ENCODE measurements at regions not wholly inside any gene's neighbourhood (a gene's known extent, or its start where the extent isn't known, plus 50 kb on each side); places are given as distances from the start of the nearest gene placed in this dataset.
"Not testable (repeated sequence)": the region's sequence is repeated elsewhere in the genome, so short reads cannot be mapped to it uniquely, and the experiment has no call there.

DNA sequence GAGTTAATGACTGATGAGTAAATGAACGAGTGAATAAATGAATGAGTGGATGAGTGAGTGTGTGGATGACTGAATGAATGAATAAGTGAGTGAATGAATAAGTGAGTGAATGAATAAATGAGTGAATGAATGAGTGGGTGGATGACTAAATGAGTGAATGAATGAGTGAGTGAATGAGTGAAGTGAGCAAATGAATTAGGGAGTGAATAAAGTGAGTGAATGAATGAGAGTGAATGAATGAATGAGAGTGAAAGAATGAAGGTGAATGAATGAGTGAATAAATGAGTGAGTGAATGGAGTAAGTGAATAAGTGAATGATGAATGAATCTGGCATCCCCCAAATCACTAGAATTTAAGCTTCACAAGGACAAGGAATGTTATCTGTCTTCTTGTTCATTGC, 1253.0 kb downstream of the TYW1 start:
- TF ChIP-seq, protein P1, sequence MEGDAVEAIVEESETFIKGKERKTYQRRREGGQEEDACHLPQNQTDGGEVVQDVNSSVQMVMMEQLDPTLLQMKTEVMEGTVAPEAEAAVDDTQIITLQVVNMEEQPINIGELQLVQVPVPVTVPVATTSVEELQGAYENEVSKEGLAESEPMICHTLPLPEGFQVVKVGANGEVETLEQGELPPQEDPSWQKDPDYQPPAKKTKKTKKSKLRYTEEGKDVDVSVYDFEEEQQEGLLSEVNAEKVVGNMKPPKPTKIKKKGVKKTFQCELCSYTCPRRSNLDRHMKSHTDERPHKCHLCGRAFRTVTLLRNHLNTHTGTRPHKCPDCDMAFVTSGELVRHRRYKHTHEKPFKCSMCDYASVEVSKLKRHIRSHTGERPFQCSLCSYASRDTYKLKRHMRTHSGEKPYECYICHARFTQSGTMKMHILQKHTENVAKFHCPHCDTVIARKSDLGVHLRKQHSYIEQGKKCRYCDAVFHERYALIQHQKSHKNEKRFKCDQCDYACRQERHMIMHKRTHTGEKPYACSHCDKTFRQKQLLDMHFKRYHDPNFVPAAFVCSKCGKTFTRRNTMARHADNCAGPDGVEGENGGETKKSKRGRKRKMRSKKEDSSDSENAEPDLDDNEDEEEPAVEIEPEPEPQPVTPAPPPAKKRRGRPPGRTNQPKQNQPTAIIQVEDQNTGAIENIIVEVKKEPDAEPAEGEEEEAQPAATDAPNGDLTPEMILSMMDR (IDR thresholded peaks at IDR 0.05; ENCODE audit: control extremely low read depth, extremely low read depth, low read depth, missing control alignments) = no peak
- CTCF ChIA-PET = no interaction called here
- POLR2A ChIA-PET = no interaction called here
- DNase-seq (ENCODE audit: extremely low spot score) = no peak

DNA sequence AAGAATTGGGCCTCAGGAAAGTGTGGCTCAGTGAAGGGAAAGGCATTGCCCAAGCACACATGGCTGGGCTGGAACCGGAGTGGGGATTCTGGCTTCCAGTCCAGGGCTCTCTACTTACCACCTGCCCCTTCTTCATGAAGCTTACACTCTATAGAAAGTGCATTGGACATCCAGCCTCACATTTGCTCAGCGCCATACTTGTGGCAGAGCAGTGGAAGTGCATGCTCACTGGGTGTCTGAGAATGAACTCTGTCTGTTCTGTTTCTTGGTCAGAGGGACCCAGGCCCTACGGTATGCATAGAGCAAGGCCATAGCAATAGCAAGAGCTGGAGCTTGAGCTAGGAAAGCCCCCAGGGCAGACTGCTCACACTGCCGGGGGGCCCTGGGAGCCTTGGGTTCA, 1253.5 kb downstream of the TYW1 start:
- no peak for DNase-seq (ENCODE audit: extremely low spot score)
- TF ChIP-seq, protein P1 (IDR thresholded peaks at IDR 0.05; ENCODE audit: control extremely low read depth, extremely low read depth, low read depth, missing control alignments) = no peak
- ChIA-PET CTCF (no interaction called here), POLR2A (no interaction called here)

DNA sequence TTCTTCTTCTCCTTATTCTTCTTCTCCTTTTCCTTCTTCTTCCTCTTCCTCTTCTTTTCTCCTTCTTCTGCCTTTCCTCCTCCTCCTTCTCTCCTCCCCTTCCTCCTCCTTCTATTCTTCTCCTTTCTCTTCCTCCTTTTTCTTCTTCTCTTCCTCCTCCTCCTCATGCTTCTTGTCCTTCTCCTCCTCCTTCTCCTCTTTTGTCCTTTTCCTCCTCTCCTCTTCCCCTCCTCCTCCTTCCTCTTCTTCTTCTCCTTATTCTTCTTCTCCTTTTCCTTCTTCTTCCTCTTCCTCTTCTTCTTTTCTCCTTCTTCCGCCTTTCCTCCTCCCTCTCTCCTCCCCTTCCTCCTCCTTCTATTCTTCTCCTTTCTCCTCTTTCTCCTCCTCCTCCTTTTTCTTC, 1258.2 kb downstream of the TYW1 start:
- CTCF ChIA-PET; DNase-seq (ENCODE audit: extremely low spot score); POLR2A ChIA-PET: not testable (repeated sequence)

DNA sequence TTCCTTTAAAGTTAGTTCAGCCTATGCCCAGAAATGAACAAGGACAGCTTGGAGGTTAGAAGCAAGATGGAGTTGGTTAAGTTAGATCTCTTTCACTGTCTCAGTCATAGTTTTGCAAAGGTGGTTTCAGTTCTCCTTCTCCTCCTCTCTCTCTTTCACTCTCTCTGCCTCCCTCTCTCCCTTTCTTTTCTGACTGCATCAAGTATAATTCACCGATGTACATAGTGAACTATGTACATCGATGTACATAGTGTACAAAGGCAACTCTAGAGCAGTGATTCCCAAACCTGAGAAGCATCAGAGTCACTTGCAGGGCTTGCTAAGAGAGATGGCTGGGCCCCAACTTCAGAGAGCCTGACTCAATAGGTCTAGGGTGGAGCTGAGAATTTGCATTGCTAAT, 1259.7 kb downstream of the TYW1 start:
- ChIA-PET POLR2A (no interaction called here), CTCF (no interaction called here)
- TF ChIP-seq, protein P1 (IDR thresholded peaks at IDR 0.05; ENCODE audit: control extremely low read depth, extremely low read depth, low read depth, missing control alignments) = no peak
- no peak for DNase-seq (ENCODE audit: extremely low spot score)

DNA sequence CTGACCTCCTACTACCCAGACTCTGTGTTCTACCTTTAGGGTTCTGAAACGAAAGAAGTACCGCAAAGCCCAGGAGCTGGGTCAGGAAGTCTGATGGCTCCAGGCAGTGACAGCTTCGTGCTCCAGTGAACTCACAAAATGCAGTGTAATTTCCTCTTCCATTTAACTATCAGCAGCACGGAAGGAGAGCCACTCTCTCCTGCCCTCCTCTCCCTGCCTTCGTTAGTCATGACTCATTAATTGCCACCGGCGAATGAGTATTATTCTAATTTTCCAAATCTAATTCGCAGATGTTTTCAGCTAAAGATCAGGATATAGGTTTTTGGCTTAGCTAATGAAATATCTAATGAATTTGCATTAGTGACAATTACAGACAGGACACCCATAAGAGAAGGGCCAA, 1262.0 kb downstream of the TYW1 start:
- CTCF ChIA-PET = interaction anchor here (1.5 kb wide), 1 partner anchor 11 kb away, joined by 4 read pairs; no protein-coding TSS in a partner anchor
- TF ChIP-seq, protein P1 (IDR thresholded peaks at IDR 0.05; ENCODE audit: control extremely low read depth, extremely low read depth, low read depth, missing control alignments) = no peak
- POLR2A ChIA-PET = no interaction called here
- DNase-seq (ENCODE audit: extremely low spot score) = no peak

DNA sequence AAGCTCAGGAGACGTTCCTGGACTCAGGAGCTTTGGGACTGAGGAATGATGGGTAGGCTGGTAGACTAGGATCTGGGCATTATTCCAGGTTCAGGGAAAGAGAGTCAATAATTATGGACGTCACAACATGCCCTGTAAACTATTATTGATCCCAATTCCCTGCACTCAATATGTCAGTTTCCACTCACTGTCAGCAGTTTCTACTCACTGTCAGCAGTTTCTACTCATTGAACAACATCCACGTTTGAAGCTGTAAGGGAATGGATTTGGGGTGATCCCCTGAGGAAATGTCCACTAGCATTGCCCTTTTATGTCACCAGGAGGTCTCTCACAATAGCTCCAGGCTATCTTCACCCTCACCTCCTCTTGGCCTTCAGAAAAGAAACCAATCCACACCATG, 1268.6 kb downstream of the TYW1 start:
- TF ChIP-seq, protein P1 (IDR thresholded peaks at IDR 0.05; ENCODE audit: control extremely low read depth, extremely low read depth, low read depth, missing control alignments) = no peak
- ChIA-PET POLR2A (no interaction called here), CTCF (no interaction called here)
- no peak for DNase-seq (ENCODE audit: extremely low spot score)

DNA sequence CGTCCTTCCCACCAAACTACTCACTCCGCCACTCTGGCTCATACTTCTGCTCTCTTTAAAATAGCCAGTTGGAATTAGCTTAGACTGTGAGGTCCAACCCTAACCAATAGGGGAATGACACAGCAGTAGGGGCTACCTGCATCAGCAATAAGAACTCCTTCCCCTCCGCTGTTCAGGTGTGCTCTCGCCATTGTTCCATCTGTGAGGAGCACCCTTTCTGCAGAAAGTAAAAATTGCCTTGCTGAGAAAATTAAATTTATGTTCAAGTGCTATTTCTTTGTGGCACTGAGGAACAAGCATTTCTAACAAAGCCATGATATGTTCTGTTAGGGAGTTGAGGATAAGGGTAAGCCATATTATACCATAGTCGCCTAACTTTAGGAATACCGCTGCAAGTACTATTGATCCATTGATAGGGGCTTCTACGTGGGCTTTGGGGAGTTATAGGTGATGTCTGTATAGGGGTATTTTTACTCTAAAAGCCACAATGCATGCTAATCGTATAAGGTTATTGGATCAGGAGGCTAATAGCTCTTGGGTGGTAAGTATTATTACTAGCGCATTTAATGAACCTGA, 1269.5 kb downstream of the TYW1 start:
- TF ChIP-seq, protein P1 (IDR thresholded peaks at IDR 0.05; ENCODE audit: control extremely low read depth, extremely low read depth, low read depth, missing control alignments) = no peak
- ChIA-PET CTCF (no interaction called here), POLR2A (no interaction called here)
- DNase-seq (ENCODE audit: extremely low spot score) = no peak
